Ishikawa (cell line): ENCODE measurements at regions not wholly inside any gene's neighbourhood (a gene's known extent, or its start where the extent isn't known, plus 50 kb on each side); places are given as distances from the start of the nearest gene placed in this dataset.

Source experiments
- CEBPB ChIP-seq: IDR thresholded peaks from 2 replicates; pipeline ENCODE4 v1.6.1; 2012
- CREB1 ChIP-seq: IDR thresholded peaks from 2 replicates; pipeline ENCODE4 v1.6.1; 2012; ENCODE audit warnings: low read depth
- EGR1 ChIP-seq: IDR thresholded peaks from 2 replicates; pipeline ENCODE4 v1.6.1; 2012
- EP300 ChIP-seq: IDR thresholded peaks from 2 replicates; pipeline ENCODE4 v1.6.1; 2012; ENCODE audit warnings: borderline replicate concordance
- FOXM1 ChIP-seq: IDR thresholded peaks from 2 replicates; pipeline ENCODE4 v1.6.1; 2012; ENCODE audit warnings: low read depth, borderline replicate concordance
- MAX ChIP-seq: IDR thresholded peaks from 2 replicates; pipeline ENCODE4 v1.6.1; 2012
- NFIC ChIP-seq: IDR thresholded peaks from 2 replicates; pipeline ENCODE4 v1.6.1; 2012
- RAD21 ChIP-seq: IDR thresholded peaks from 2 replicates; pipeline ENCODE4 v1.6.1; 2012; ENCODE audit warnings: low read depth
- REST ChIP-seq: IDR thresholded peaks from 2 replicates; pipeline ENCODE4 v1.6.1; 2012; ENCODE audit warnings: low read depth, mild to moderate bottlenecking
- TAF1 ChIP-seq: IDR thresholded peaks from 2 replicates; pipeline ENCODE4 v1.6.1; 2012; ENCODE audit warnings: low read depth, mild to moderate bottlenecking
- TCF12 ChIP-seq: IDR thresholded peaks from 2 replicates; pipeline ENCODE4 v1.6.1; 2012; ENCODE audit warnings: low read depth
- TEAD4 ChIP-seq: IDR thresholded peaks from 2 replicates; pipeline ENCODE4 v1.6.1; 2012
- USF1 ChIP-seq: IDR thresholded peaks from 2 replicates; pipeline ENCODE4 v1.6.1; 2012
- YY1 ChIP-seq: IDR thresholded peaks from 2 replicates; pipeline ENCODE4 v1.6.1; 2012; ENCODE audit warnings: low read depth
- ZBTB7A ChIP-seq: IDR thresholded peaks from 2 replicates; pipeline ENCODE4 v1.6.1; 2012; ENCODE audit warnings: low read depth

GRCh38 chr13:108407495-108407894 lies 138.0 kb downstream of the TNFSF13B start:
- TF ChIP-seq YY1 (no peak), EP300 (no peak), TCF12 (no peak), MAX (no peak), CEBPB (no peak), REST (no peak)

- TF ChIP-seq MAX (no peak), ZBTB7A (no peak), FOXM1 (no peak), EGR1 (no peak), TAF1 (no peak), YY1 (no peak), CREB1 (no peak), TCF12 (no peak), EP300 (no peak), RAD21 (no peak), REST (no peak), TEAD4 (no peak), NFIC (no peak), USF1 (no peak), CEBPB (no peak)
These were observed 139.2 kb downstream of the TNFSF13B start for GRCh38 chr13:108408672-108409071.

GRCh38 chr13:108409730-108410129 lies 140.2 kb downstream of the TNFSF13B start:
- no peak for TF ChIP-seq CEBPB

- TF ChIP-seq TCF12 (no peak), REST (no peak), MAX (no peak), ZBTB7A (no peak), FOXM1 (no peak), NFIC (no peak), TEAD4 (no peak), USF1 (no peak), RAD21 (no peak), YY1 (no peak), EP300 (no peak), TAF1 (no peak), CREB1 (no peak), CEBPB (no peak), EGR1 (no peak)
These were observed 150.2 kb downstream of the TNFSF13B start for GRCh38 chr13:108419768-108420167.

- TF ChIP-seq YY1 (no peak), CEBPB (no peak), EGR1 (no peak), USF1 (no peak), FOXM1 (no peak)
These were observed 155.5 kb downstream of the TNFSF13B start for GRCh38 chr13:108425056-108425455.
